A549 (cell line): ENCODE measurements at regions not wholly inside any gene's neighbourhood (a gene's known extent, or its start where the extent isn't known, plus 50 kb on each side); places are given as distances from the start of the nearest gene placed in this dataset.
A peak's percentile ranks its signal among the peaks of the same experiment; 100 is the strongest.

Experiments used
- ATAC-seq, 2 experiments: fragments of 200-7000 bp in 1 of 2; fragments of >200 bp in 1 of 2; cut with Nextera tagmentation in 1 of 2; cut with Tn5 transposase in 1 of 2; 3 replicates each; pipeline versions ENCODE4 v1.8.0 to v1.9.1; 2018 to 2020; ENCODE audit warnings: mild to moderate bottlenecking in 1 of 2, moderate library complexity in 1 of 2
- CTCF ChIA-PET: fragments of 300-600 bp; sonication (Branson Sonifier 250); formaldehyde crosslinking; extraction: SDS; loops from one replicate; lab custom pipeline; 2021; ENCODE audit warnings: antibody characterized with exemption, inconsistent platforms; lab: Yijun Ruan, JAX
- POLR2A ChIA-PET: fragments of 350-600 bp; formaldehyde crosslinking; extraction: SDS; loops from one replicate; lab custom pipeline; 2021; ENCODE audit warnings: antibody characterized with exemption, inconsistent platforms; lab: Yijun Ruan, JAX
- DNase-seq, 2 experiments: peaks; one replicate each; pipeline versions ENCODE4 v3.0.0 to v3.0.0-alpha.2; 2011 to 2016; ENCODE audit warnings: low read depth in 1 of 2, low spot score in 1 of 2
- FAIRE-seq: peaks from 2 replicates; lab custom pipeline; 2011; peaks lifted over from hg19 to GRCh38; lab: Jason Lieb, UNC
- H3K27ac ChIP-seq, 2 experiments: fragments of >200 bp; sonication (Bioruptor Twin); formaldehyde crosslinking; 3 replicates each; pipeline ENCODE4 v1.5.1; 2016 to 2017
- H3K4me1 ChIP-seq: fragments of >200 bp; sonication (Bioruptor Twin); formaldehyde crosslinking; 3 replicates; pipeline ENCODE4 v1.6.1; 2016
- H3K4me2 ChIP-seq: fragments of >200 bp; sonication (Bioruptor Twin); formaldehyde crosslinking; 3 replicates; pipeline ENCODE4 v1.6.1; 2016
- H3K4me3 ChIP-seq: fragments of >200 bp; sonication (Bioruptor Twin); formaldehyde crosslinking; 3 replicates; pipeline ENCODE4 v1.5.1; 2016
- H3K9me3 ChIP-seq: fragments of >200 bp; sonication (Bioruptor Twin); formaldehyde crosslinking; 3 replicates; pipeline ENCODE4 v1.6.1; 2016
- BCL3 ChIP-seq: fragments of >200 bp; sonication (Bioruptor Twin); formaldehyde crosslinking; IDR thresholded peaks from 3 replicates; pipeline ENCODE4 v1.6.1; 2016
- CBX2 ChIP-seq: fragments of 200-600 bp; sonication (generic); IDR thresholded peaks from 2 replicates; pipeline ENCODE4 v1.6.1; 2016; ENCODE audit warnings: low read depth, mild to moderate bottlenecking, borderline replicate concordance
- CBX8 ChIP-seq: fragments of 200-600 bp; sonication (generic); IDR thresholded peaks from 2 replicates; pipeline ENCODE4 v1.6.1; 2016
- CHD4 ChIP-seq: fragments of 200-600 bp; sonication (generic); IDR thresholded peaks from 2 replicates; pipeline ENCODE4 v1.6.1; 2016; ENCODE audit warnings: antibody characterized with exemption, mild to moderate bottlenecking, borderline replicate concordance
- CTCF ChIP-seq: fragments of >200 bp; sonication (Bioruptor Twin); formaldehyde crosslinking; IDR thresholded peaks from 3 replicates; pipeline ENCODE4 v1.5.1; 2016
- EHMT2 ChIP-seq: fragments of 200-600 bp; sonication (generic); IDR thresholded peaks from 2 replicates; pipeline ENCODE4 v1.6.1; 2016; ENCODE audit warnings: antibody characterized with exemption, low read depth, mild to moderate bottlenecking, moderate library complexity
- EP300 ChIP-seq, 2 experiments: fragments of >200 bp; sonication (Bioruptor Twin); formaldehyde crosslinking; IDR thresholded peaks; 2 replicates in 1 of 2; 3 replicates in 1 of 2; pipeline ENCODE4 v1.6.1; 2016 to 2017
- FOSB ChIP-seq: fragments of 250-450 bp; sonication (Bioruptor Pico); IDR thresholded peaks from 2 replicates; pipeline ENCODE4 v1.5.0; 2020; ENCODE audit warnings: mild to moderate bottlenecking, moderate library complexity
- FOXS1 ChIP-seq: fragments of 250-450 bp; sonication (Bioruptor Pico); IDR thresholded peaks from 2 replicates; pipeline ENCODE4 v1.5.0; 2020; ENCODE audit warnings: mild to moderate bottlenecking, moderate library complexity
- HEYL ChIP-seq: fragments of 250-450 bp; sonication (Bioruptor Pico); IDR thresholded peaks from 2 replicates; pipeline ENCODE4 v1.8.0; 2021; ENCODE audit warnings: mild to moderate bottlenecking, moderate library complexity
- JUN ChIP-seq, 2 experiments: fragments of >200 bp; sonication (Bioruptor Twin); formaldehyde crosslinking; IDR thresholded peaks; 2 replicates in 1 of 2; 3 replicates in 1 of 2; pipeline ENCODE4 v1.6.1; 2016 to 2017
- JUNB ChIP-seq: fragments of >200 bp; sonication (Bioruptor Twin); formaldehyde crosslinking; IDR thresholded peaks from 2 replicates; pipeline ENCODE4 v1.6.1; 2016
- KDM1A ChIP-seq: fragments of 200-600 bp; sonication (generic); IDR thresholded peaks from 2 replicates; pipeline ENCODE4 v1.6.1; 2016; ENCODE audit warnings: low read depth, mild to moderate bottlenecking
- KDM5A ChIP-seq: fragments of 200-600 bp; sonication (generic); IDR thresholded peaks from 2 replicates; pipeline ENCODE4 v1.6.1; 2016; ENCODE audit warnings: antibody characterized with exemption, mild to moderate bottlenecking
- MAFK ChIP-seq: fragments of 450-650 bp; IDR thresholded peaks from 2 replicates; pipeline ENCODE4 v1.6.1; 2014; ENCODE audit not compliant: partially characterized antibody
- MAZ ChIP-seq: fragments of 150-350 bp; IDR thresholded peaks from 2 replicates; pipeline ENCODE4 v1.6.1; 2014; ENCODE audit warnings: antibody characterized with exemption, low read depth, low read length, borderline replicate concordance
- NR3C1 ChIP-seq: fragments of >200 bp; sonication (Bioruptor Twin); formaldehyde crosslinking; IDR thresholded peaks from 3 replicates; pipeline ENCODE4 v1.6.1; 2017
- PBX3 ChIP-seq: IDR thresholded peaks from 2 replicates; pipeline ENCODE4 v1.6.1; 2012
- PHF8 ChIP-seq: fragments of 200-600 bp; sonication (generic); IDR thresholded peaks from 2 replicates; pipeline ENCODE4 v1.6.1; 2016; ENCODE audit warnings: low read depth, mild to moderate bottlenecking, antibody characterized with exemption, moderate library complexity, borderline replicate concordance
- POLR2AphosphoS2 ChIP-seq: conservative IDR thresholded peaks from 2 replicates; pipeline ENCODE4 v1.6.1; 2012; ENCODE audit warnings: low read length, improper control_type of control experiment, inconsistent platforms
- RAD21 ChIP-seq, 2 experiments: fragments of >200 bp in 1 of 2; sonication (Bioruptor Twin) in 1 of 2; formaldehyde crosslinking in 1 of 2; IDR thresholded peaks in 1 of 2; conservative IDR thresholded peaks in 1 of 2; 2 replicates in 1 of 2; 3 replicates in 1 of 2; pipeline ENCODE4 v1.6.1; 2012 to 2018; ENCODE audit warnings: inconsistent platforms in 1 of 2
- RNF2 ChIP-seq: fragments of 200-600 bp; sonication (generic); IDR thresholded peaks from 2 replicates; pipeline ENCODE4 v1.6.1; 2016; ENCODE audit warnings: low read depth, mild to moderate bottlenecking, antibody characterized with exemption, moderate library complexity, borderline replicate concordance
- SREBF2 ChIP-seq: fragments of 450-650 bp; IDR thresholded peaks from 2 replicates; pipeline ENCODE4 v1.6.1; 2014; ENCODE audit warnings: mild to moderate bottlenecking, moderate library complexity
- ZFP36 ChIP-seq: fragments of 450-650 bp; IDR thresholded peaks from 2 replicates; pipeline ENCODE4 v1.6.1; 2014; ENCODE audit warnings: borderline replicate concordance; ENCODE audit not compliant: partially characterized antibody
- WGBS: methylation state at CpG from one replicate; pipeline ENCODE4 v1.1.6; 2017; ENCODE audit errors: missing lambda C conversion rate; 5-methylcytosine and 5-hydroxymethylcytosine counted together
- TF ChIP-seq, protein P1 (sequence below): fragments of >200 bp; sonication (Bioruptor Twin); formaldehyde crosslinking; IDR thresholded peaks from 2 replicates; pipeline ENCODE4 v1.6.1; 2016

- TF ChIP-seq EP300 (IDR thresholded peaks at IDR 0.05), result no peak
- TF ChIP-seq RNF2, result no peak
- TF ChIP-seq ZFP36, result no peak
- no peak for TF ChIP-seq FOSB
- TF ChIP-seq, protein P1, sequence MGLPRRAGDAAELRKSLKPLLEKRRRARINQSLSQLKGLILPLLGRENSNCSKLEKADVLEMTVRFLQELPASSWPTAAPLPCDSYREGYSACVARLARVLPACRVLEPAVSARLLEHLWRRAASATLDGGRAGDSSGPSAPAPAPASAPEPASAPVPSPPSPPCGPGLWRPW, result no peak
- TF ChIP-seq CHD4, result no peak
- no peak for TF ChIP-seq JUN (IDR thresholded peaks at IDR 0.05)
- TF ChIP-seq KDM5A, result no peak
- no peak for TF ChIP-seq POLR2AphosphoS2
- no peak for TF ChIP-seq CTCF
- TF ChIP-seq CBX2, result no peak
- TF ChIP-seq BCL3, result no peak
- TF ChIP-seq NR3C1, result no peak
These were observed 75.9 kb upstream of the WSB1 start for GRCh38 chr17:27218041-27218440.

GRCh38 chr17:27218719-27219488, 75.0 kb upstream of the WSB1 start:
- H3K4me1 ChIP-seq, result peaks cover 5% of the 10 kb centered on the region; the same call in 2 of the 3 replicates
- FAIRE-seq, result peak; percentile 81
- WGBS, result 82% methylated on average over 6 of the region's 6 CpGs
- H3K4me3 ChIP-seq, result no peak overlapping the region
- CTCF ChIA-PET, result interaction anchor here (0.6 to 4.6 kb wide), 8 partner anchors 18 to 516 kb away, joined by 3 to 17 read pairs (median 3); no protein-coding TSS in a partner anchor
- H3K4me2 ChIP-seq, result no peak overlapping the region
- H3K9me3 ChIP-seq, result peaks cover 4% of the 10 kb centered on the region; the same call in 1 of the 3 replicates
- no peak for DNase-seq
- TF ChIP-seq KDM1A (no peak), HEYL (CRISPR knock-in tag) (no peak), PHF8 (no peak), MAFK (no peak), CBX8 (no peak), JUNB (no peak), CBX2 (no peak), ZFP36 (no peak), RAD21 (conservative IDR thresholded peaks at IDR 0.05 in 1 of 2, IDR thresholded peaks at IDR 0.05 in 1 of 2) (no peak), POLR2AphosphoS2 (no peak), MAZ (no peak), PBX3 (no peak), EHMT2 (no peak), SREBF2 (no peak), FOXS1 (no peak)
- no peak for ATAC-seq
- H3K27ac ChIP-seq, result no peak overlapping the region
- POLR2A ChIA-PET, result no interaction called here

More at GRCh38 chr17:27218041-27218440, 75.9 kb upstream of the WSB1 start:
- Histone ChIP-seq H3K9me3 (peaks cover 4% of the 10 kb centered on the region; the same call in 1 of the 3 replicates), H3K4me1 (peaks cover 5% of the 10 kb centered on the region; the same call in 2 of the 3 replicates), H3K27ac (no peak overlapping the region), H3K4me2 (no peak overlapping the region), H3K4me3 (no peak overlapping the region)
- no peak for DNase-seq
- no peak for FAIRE-seq
- no peak for ATAC-seq
- POLR2A ChIA-PET, result no interaction called here
- CTCF ChIA-PET, result interaction anchor here (1.2 to 2.1 kb wide), 4 partner anchors 12 to 517 kb away, joined by 3 to 5 read pairs (median 4); no protein-coding TSS in a partner anchor
- 58% methylated on average over 3 of the region's 3 CpGs for WGBS
